ENCODE measurements at regions not wholly inside any gene's neighbourhood (a gene's known extent, or its start where the extent isn't known, plus 50 kb on each side); places are given as distances from the start of the nearest gene placed in this dataset.

GRCh38 chr12:125586441-125586840 is 521.2 kb downstream of the AACS start:
- TF ChIP-seq CTCF (IDR thresholded peaks at IDR 0.05 in 8 of 11, conservative IDR thresholded peaks at IDR 0.05 in 3 of 11) = no peak
- TF ChIP-seq POLR2A (IDR thresholded peaks at IDR 0.05) = no peak
